H1 (cell line): ENCODE measurements at regions not wholly inside any gene's neighbourhood (a gene's known extent, or its start where the extent isn't known, plus 50 kb on each side); places are given as distances from the start of the nearest gene placed in this dataset.

ENCODE experiments used
- CEBPB ChIP-seq: IDR thresholded peaks from 2 replicates; pipeline ENCODE4 v1.6.1; 2012; ENCODE audit warnings: low read depth, low read length
- CHD2 ChIP-seq: IDR thresholded peaks from 2 replicates; pipeline ENCODE4 v1.6.1; 2012; ENCODE audit warnings: low read length, improper control_type of control experiment
- CHD7 ChIP-seq: fragments of 300-600 bp; sonication (generic); IDR thresholded peaks from 2 replicates; pipeline ENCODE4 v1.7.1; 2012; ENCODE audit warnings: low read length, moderate library complexity, mild to moderate bottlenecking, inconsistent platforms; ENCODE audit not compliant: insufficient replicate concordance
- RAD21 ChIP-seq, 2 experiments: IDR thresholded peaks in 1 of 2; conservative IDR thresholded peaks in 1 of 2; 2 replicates each; pipeline ENCODE4 v1.6.1; 2011; ENCODE audit warnings: low read depth in 2 of 2, low read length in 2 of 2, improper control_type of control experiment in 1 of 2, inconsistent platforms in 1 of 2, mild to moderate bottlenecking in 1 of 2, moderate library complexity in 1 of 2
- RFX5 ChIP-seq: IDR thresholded peaks from 2 replicates; pipeline ENCODE4 v1.6.1; 2011; ENCODE audit warnings: low read depth, low read length, improper control_type of control experiment, borderline replicate concordance
- RNF2 ChIP-seq: fragments of 200-900, 300-1000 bp; sonication (generic); IDR thresholded peaks from 2 replicates; pipeline ENCODE4 v1.7.1; 2016; ENCODE audit warnings: borderline replicate concordance, low read depth, mild to moderate bottlenecking, antibody characterized with exemption, low read length; ENCODE audit not compliant: poor library complexity, severe bottlenecking; ENCODE audit errors: missing control alignments
- SAP30 ChIP-seq: fragments of 300-600 bp; sonication (generic); IDR thresholded peaks from 2 replicates; pipeline ENCODE4 v1.7.1; 2012; ENCODE audit warnings: low read length, moderate library complexity, mild to moderate bottlenecking, inconsistent platforms; ENCODE audit not compliant: insufficient read depth, insufficient replicate concordance
- SIRT6 ChIP-seq: IDR thresholded peaks from one replicate; pipeline ENCODE4 v1.7.1; 2012; ENCODE audit warnings: low read length, inconsistent platforms
- SP4 ChIP-seq: IDR thresholded peaks from 2 replicates; pipeline ENCODE4 v1.6.1; 2012; ENCODE audit warnings: low read length, inconsistent platforms

GRCh38 chr1:83028467-83028866 lies 970.5 kb downstream of the TTLL7 start (continued):
- TF ChIP-seq CHD7 (no peak), RFX5 (no peak), SIRT6 (no peak), RNF2 (no peak), SAP30 (no peak), RAD21 (IDR thresholded peaks at IDR 0.05 in 1 of 2, conservative IDR thresholded peaks at IDR 0.05 in 1 of 2; ENCODE audit: low read depth in 2 of 2, low read length in 2 of 2) (no peak), SP4 (no peak), CHD2 (no peak), CEBPB (no peak)
